GM18519 (cell line): ENCODE measurements at regions not wholly inside any gene's neighbourhood (a gene's known extent, or its start where the extent isn't known, plus 50 kb on each side); places are given as distances from the start of the nearest gene placed in this dataset.

Source experiments
- ATAC-seq: cut with Tn5 transposase; IDR thresholded peaks from one replicate; pipeline ENCODE4 v1.9.1; 2021; ENCODE audit warnings: mild to moderate bottlenecking, moderate library complexity; ENCODE audit not compliant: unreplicated experiment, low FRiP score

DNA sequence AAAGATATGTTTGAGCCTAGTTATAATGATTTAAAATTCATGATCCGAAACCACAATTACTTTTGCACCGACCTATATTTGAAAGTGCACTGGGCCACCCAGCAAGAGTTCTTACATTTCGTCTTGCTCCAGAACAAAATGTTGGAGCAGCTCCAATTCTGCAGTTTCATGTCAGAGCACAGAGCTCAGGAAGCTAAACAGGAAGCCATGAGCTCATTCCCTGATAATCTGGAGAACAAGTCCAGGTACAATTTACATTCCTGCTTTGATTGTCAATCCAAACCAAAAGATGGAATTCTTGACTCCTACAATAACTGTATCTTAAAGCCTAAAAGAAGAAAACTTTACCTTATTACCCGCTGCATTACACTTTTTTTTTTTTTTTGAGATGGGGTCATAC is 131.8 kb downstream of the KCTD12 start:
- no peak for ATAC-seq

DNA sequence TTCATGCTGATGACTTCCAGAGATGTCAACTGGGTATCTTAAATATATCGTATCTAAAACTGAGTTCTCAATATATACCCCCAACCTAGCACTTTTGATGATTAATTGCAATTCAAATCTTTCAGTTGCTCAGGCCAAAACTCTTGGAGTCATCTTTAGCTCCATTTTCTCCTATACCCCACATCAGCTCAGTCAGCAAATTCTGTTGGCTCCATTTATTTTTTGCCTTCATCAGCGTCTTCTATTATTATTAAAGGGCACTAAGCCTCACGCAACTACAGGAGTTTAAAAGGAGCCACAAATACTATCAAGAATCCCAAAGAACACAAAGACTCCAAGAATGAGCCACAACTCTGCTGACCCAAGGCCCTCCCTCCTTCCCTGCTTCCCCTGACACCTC is 134.9 kb downstream of the KCTD12 start:
- ATAC-seq: no peak

DNA sequence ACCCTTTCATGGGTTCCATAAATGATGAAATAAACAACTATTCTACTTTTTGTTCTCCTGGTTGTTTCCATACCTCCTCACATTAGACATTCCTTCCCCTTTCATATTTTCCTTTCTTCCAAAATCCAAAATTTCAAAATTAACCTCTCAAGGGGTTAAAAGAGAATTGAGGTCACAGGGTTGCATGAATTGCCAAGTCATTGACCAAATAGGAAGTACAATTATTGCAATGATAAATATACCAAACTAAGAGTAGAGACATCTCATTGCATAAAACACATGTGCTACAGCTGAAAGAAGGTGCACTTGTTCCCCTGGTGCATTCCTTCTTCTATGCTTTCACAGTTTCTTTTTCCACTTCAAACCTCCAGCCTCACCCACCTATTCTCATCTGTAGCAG is 136.1 kb downstream of the KCTD12 start:
- ATAC-seq: no peak

DNA sequence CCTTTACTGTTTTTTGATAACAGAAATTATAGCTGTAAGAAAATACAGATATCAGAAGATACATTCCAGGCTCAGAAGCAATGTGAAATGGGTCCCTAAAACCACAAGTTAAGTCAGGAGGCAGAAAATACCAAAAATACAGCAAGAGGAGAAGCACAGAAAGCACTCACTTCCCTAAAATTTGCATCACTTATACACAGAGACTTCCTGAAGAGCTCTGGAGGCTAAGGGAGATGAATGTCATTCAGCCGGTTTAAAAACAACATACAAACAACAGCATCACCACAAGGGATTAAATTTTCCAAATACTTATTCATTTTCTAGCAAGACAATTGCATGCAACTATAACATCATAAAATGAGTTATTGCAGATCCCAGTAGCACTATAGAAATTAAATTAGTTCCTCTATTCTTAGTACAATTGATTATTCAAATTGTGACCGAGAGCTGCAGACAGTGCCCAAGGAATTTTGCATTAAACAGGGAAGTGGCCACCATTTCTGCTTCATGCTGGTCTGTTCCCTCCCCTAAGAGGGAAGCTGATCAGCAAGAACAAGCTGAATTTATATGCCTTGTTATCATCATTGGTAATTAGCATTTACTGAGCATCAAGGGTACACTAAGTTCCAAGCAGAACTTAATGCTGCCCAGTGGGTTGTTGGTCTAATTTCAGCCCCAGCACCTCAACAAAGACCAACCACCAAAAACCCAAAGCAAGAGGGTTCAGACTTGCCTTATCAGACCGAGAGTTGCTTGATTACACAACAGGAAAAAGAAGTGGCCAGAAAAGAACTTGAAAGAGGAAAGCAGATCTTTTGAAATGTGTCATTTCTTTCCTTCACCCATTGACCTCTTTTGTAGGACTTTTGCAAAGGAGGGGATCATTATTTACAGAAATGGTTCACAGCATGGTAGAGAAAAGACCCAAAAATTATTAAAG is 140.7 kb downstream of the KCTD12 start:
- peak; percentile 90 for ATAC-seq

DNA sequence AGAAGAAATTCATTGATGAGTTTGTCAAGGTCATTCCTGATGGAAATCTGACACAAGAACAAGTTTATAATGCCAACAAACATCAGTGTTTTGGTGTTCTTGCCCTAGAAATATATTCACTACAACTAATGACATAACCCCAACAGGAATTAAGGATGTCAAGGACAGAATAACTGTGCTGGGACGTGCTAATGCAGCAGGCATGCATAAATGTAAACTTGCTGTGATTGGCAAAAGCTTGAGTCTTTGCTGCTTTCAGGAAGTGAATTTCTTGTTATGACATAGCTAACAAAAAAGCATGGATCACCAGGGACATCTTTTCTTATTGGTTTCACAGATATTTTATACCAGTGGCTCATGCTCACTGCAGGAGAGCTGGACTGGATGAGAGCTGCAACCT is 144.6 kb downstream of the KCTD12 start:
- ATAC-seq: no peak

DNA sequence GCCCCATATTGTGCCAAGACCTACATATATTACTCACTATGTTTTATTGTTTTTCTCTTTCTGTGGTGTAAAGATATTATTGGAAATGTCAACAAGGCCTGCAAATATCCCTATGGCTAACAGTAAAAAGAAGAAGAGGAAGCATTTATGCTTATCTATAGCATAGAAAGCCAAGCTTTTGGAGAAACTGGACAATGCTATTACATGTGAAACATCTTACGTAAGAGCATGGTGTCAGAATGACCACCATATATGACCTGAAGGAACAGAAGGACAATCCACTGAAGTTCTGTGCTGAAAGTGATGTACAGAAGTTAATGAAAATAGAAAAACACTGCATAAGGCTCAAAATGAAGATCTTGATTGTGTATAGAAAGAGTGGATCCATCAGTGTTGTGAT is 145.2 kb downstream of the KCTD12 start:
- no peak for ATAC-seq

DNA sequence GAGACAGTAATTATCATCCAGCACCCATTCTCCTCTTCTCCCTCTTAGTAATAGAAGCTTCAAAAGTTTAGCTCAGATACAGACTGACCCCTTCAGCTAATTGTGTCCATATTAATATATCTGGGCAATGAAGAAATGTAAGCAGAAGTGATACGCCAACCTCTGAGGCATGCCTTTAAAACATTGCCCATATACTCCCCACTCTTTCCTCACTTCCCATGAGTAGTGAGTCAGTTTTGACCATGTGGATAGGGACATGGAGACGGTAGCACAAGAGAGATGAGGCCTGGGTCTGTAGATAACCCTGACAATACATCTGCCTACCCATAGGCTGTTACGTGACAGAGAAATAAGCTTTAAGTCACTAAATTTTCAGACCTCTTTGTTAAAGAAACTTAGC is 147.6 kb downstream of the KCTD12 start:
- ATAC-seq: no peak

DNA sequence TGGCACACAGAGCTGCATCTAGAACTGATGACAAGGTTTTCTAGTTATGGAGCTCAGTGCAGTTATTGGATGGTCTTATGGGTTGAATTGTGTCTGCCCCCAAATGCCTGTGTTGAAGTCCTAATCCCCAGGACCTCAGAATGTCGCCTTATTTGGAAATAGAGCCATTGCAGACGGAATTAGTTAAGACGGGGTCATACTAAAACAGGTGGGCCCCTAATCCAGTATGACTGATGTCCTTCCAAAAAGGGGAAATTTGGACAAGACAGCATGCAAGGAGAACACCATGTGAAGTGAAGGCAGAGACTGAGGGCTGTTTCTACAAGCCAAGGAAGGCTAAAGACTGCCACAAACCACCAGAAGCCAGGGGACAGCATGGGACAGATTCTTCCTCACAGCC is 148.7 kb downstream of the KCTD12 start:
- ATAC-seq: no peak

DNA sequence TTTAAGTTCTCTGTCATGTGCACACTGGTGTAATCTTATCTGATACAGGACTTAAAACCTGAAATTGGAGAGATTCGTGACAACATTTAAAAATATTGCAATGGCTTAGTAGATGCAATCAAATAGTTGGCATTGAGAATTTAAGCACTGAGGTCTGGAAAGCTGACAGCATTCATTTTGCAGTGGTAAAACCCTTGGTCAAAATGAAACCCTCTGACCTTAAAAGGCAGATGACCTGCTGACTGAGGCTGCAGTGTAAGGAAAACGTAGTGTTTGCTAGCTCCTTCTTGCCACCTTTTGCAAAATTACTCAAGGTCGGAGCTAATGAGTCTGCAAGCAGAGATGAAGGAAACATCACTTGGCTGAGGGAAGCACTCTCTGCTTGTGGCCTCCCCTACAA is 150.6 kb downstream of the KCTD12 start:
- peak; percentile 54 for ATAC-seq

DNA sequence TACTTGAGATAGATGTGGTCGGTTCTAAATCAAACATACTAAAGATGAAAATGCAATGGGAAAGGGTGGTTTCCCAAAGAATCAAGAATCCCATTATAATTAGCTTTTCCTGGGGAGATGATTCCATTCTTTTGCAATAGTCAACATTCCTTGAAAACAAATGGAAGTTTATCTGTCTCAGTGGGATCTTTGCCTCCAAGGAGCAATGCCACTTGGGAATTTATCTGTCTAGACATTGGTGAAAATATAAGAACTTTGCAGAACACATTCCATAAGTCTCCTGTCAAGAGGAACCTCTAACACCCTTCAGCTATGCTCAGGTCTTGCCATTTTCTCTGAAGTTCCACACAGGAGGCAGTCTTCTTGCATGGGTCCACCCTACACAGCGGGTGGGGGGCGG is 152.5 kb downstream of the KCTD12 start:
- no peak for ATAC-seq

DNA sequence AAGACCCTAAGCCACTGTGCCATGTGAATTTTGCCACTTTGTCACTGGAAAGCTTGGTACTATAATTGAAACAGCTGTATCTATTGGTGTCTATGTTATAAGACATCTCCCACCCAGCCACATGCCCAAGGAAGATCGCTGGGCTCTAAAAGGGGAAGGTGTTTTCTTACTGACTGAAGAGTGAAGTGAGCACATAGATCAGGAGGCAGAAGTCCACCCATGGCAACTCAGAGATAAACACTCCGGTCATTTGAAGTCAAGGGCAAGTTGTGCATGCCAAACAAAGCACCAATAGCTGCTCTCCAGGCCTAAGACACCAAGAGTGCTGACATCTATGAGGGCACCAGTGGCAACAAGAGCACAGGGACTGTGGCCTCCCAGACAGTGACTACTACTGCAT is 153.8 kb downstream of the KCTD12 start:
- ATAC-seq: no peak

DNA sequence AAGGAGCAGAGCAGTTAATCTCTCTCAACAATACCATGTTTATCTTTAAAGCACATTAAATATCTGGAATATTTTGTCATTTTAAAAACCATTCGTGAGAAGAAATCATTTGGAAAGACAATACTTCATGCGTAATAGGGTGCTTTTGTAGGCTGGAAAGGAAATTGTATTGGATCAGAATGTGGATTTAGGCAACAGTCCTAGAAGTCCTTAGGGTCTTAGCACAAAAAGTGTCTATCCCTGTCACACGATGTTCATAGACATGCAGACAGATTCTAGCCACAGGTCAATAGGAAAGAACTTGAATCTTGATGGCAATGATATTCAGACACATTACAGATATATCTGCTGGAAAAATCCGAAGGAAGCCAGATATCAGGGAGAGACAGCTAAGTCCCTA is 156.0 kb downstream of the KCTD12 start:
- ATAC-seq: no peak

DNA sequence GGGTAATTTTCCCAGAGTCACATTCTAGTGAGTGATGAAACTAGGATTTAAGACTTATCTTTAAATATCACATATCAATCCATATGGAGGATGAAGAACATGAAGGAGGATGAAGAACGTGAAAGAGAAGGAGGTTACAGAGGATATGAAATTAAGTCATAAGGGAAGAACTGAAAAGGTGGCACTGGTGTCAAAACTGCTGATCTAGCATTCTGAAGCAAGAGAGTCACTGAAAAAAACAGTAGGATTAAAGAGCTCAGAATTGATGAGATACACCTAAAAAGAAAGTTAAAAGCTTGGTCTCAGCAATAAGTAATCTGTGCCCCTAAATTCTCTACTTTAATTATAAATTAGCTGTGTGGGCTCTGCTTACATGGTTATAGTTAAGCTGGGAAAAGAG is 156.5 kb downstream of the KCTD12 start:
- no peak for ATAC-seq

DNA sequence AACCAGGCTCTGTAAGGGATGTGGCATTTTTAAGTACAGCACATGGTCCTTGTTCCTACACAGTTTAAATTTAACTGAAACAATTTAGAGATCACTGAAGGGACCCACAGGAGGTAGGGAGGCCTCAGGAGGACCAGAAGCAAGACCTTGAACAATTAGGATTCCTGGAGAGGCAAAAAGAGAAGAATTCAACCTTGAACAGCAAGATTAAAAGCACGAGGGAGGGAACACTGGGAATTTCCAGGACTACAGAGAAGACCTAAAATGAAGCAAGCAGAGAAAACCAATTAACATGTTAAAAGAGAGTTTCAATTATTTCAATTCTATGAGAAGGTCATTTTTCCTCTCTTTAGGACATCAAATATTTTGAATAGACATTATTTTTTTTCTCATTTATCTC is 160.3 kb downstream of the KCTD12 start:
- ATAC-seq: no peak

DNA sequence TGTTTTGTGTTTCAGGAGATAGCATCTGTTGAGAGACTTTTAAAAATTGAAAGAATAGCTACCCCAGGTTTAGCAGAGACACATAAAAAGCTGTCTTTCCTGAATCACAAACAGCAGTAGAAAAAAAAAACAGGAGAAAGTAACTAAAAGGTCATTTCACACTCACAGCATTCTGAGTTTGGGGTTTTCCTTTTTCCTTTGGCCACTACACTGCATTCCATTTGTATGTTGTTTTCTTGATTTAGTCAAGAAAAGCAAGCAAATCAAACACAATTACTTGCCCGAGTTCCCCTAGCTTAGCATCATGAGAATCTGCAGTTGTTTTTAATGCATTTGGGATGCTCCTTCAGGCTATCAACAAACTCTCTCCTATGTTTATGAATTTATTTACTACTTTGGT is 161.0 kb downstream of the KCTD12 start:
- no peak for ATAC-seq

DNA sequence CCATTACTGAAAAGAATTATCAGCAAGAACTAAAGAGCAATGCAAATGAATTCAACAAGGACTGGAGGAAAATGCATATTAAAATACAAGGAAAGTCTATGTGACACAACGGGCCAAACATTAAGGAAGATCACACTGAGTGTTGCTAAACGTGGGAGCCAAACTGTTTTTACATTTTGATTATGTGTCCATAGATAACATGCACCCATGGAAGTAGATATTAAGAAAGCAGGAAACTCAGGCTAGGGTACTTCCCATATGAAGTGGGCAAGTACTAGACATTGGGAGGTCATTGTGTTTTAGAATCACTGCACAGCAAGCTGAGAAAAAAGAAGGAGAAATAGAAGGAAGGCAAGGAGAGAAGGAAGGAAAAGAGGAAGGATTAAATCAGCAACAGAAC is 161.8 kb downstream of the KCTD12 start:
- no peak for ATAC-seq

DNA sequence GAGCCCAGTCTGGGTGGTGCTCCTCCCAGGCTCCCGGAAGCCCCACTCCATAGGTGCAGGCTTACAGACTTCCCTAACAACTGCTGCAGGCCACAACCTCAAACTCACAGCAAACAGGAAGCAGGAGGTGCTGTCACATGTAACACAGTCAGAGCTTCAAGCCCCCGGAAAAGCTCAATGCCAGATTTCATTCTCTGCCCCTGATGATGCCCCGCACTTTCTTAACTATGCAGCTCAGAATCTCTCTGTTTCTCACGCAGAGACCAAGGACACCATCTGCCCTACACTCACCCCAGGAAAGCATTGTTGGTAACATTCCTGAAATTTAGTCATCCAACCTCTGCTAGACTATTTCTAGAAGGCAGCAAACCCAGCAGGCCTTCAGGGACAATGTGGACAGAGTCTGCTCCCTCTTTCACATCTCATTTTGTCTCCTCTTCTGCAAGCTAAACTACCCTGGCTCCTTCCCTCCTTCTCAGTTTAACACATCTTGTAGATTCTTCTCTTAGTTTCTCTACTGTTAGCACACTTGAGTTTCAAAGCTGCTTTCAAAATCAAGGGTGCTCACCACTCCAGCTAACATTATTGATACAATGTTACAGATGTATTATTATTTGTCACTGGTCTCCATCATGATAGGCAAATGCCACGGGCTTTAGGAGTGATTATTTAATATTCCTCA is 162.5 kb downstream of the KCTD12 start:
- ATAC-seq: no peak

DNA sequence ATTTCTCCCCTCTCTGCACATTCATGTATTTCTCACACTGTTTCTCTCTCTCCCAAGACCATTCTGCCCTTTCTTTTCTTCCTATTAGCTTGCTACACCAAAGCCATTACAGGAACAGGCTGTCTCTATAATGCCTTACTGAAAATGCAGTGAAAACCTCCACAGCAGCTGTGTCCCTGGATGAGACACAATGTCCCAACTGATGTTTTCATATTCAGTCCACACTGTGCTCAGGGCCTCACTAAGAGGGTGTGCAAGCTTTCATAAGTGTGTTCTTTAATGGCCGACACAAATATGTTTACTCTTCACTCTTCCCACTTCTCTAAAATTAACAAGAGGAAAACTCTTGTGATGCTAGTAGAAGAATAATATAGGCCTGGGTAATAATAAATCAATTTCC is 163.4 kb downstream of the KCTD12 start:
- no peak for ATAC-seq

DNA sequence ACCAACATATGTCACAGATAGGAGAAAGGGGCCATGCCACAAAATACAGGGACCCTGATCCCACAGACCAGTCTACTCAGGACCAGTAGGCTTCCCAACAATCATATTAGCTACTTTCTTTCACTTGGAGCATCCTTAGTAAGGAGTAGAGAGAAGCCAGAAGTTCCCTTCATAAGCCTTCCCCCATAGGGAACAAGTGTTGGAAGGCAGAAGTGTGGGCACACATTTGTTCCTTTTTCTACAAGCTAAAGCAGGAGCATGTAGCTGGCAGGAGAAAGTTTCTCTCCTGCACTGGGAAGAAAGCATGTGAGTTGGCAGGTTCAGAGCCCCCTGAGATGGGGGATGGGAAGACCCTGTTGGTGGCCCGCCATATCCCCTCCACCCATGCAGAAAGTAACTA is 165.4 kb downstream of the KCTD12 start:
- ATAC-seq: no peak

DNA sequence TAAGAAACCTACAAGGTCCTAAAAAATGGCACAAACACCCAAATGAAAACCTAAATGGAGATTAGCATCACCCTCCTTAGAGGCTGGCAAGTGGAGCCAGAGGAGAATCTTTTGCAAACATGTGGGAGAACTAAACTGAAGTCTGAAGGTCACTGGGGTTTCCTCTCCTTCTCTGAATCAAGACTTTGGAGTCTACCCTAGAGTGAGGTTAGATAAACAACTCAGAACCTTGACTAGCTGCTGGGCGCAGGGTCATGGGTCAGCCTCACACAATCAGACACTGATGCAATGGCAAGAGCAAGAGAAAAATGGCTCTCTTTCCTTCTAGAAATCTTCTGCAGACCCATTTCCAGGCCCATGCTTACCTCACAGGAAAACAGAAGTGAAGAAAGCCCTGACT is 165.8 kb downstream of the KCTD12 start:
- no peak for ATAC-seq

DNA sequence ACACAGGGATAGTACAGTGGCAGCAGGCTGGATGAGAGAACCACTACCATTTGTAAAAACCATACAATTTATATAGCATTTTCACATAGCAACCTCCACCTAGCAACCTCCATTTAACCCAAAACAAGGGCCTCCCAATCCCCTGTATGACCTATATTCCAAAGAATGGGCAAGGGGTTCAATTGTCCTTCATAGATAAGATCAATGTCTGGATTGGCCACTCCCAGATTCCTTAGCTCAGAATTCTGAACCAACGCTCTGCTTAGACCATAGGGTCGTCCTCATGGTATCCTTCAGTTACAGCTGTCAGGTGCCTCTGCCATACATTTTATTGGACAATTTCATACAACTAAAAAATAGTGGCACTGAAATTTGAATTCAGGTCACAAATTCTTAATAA is 166.2 kb downstream of the KCTD12 start:
- no peak for ATAC-seq

DNA sequence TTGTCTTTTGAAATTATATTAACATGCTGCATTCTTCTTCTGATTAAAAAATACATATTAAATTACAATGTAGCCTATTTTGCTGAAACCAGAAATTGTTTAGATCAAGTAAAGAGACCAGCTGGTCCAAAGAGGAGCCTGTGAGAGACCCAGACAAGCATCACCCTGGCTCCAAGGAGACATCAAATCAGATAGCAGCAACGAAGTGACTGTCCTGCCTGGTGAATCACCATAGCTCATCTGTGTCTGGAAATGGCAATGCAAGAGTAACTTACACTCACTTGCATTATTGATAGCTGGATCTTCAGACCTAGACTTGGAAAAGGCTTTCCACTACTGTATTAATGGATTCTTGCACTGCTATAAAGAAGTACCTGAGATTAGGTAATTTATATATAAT is 169.1 kb downstream of the KCTD12 start:
- ATAC-seq: no peak
